HG03460 (cell line): ENCODE measurements at regions not wholly inside any gene's neighbourhood (a gene's known extent, or its start where the extent isn't known, plus 50 kb on each side); places are given as distances from the start of the nearest gene placed in this dataset.
"Not testable (repeated sequence)": the region's sequence is repeated elsewhere in the genome, so short reads cannot be mapped to it uniquely, and the experiment has no call there.

Experiments used
- ATAC-seq: cut with Tn5 transposase; IDR thresholded peaks from one replicate; pipeline ENCODE4 v1.9.1; 2021; ENCODE audit not compliant: unreplicated experiment

GRCh38 chr7:92976931-92977330, 140.6 kb upstream of the CDK6 start:
- no peak for ATAC-seq

DNA sequence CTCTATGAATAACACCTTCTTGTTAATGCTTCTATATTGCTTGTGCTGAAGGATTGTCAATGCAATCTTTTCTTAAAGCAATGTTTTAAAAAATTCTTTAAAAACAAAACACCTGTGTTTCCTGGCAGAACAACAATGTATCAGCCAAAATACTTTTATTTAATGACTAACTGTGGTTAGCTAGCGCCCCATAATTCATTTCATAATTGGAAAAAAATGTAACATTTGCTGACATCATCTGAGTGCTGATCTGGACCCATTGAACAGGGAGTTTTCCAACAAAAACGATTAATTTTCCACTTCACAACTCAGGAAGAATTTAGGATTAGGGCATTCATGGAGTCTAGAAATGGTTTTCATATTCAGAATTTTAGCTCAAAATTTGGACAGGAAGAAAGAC, 137.6 kb upstream of the CDK6 start:
- no peak for ATAC-seq

DNA sequence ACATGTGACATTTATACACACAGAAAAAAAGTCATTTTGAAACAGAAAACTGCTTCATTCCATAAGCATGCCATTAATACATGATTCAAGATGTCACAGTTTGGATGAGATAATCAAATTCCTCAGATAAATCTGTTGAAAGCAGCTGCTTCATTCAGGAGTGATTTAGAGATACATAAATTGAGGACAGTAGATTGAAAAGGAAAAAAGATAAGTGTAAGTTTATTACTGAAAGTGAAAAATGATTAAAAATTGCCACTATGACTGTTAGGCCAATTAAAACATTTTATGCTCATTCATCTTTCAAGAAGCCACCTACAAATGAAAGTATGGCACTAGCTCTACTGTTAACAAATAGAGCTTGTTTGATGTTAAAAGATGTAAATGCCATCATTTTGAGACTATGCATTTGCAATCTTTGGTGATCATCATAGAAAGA, 136.9 kb upstream of the CDK6 start:
- no peak for ATAC-seq

DNA sequence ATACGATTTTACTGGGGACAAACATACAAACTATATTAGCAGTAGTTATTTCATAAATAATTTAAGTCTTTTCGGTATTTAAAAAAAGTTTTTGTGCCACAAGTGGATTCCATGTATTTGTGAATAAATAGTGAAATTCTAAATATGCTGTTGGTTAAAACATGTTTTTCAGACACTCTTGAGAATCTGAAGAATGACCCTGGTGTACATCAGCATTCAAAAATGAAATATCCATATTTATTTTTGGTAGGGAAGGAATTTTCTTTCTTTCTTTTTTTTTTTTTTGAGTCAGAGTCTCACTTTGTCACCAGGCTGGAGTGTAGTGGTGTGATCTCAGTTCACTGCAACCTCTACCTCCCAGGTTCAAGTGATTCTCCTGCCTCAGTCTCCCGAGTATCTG, 136.1 kb upstream of the CDK6 start:
- ATAC-seq, result no peak

- ATAC-seq, result no peak
Measured at GRCh38 chr7:92969061-92969460, 132.7 kb upstream of the CDK6 start.

DNA sequence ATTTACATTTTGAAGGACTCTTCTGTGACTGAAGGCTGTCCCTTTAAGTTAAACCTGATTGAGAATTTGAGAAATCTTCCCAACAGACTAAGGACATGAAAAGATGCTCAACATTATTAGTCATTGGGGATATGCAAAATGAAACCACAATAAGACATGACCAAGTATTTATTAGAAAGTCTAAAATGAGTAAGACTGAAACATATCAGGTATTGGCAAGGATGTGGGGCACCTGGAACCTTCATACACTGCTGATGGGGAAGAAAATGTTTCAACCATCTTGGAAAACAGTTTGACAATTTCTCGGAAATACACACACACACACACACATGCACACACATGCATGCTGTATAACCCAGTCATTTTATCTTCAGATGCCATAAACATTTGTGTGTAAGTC, 132.1 kb upstream of the CDK6 start:
- no peak for ATAC-seq

DNA sequence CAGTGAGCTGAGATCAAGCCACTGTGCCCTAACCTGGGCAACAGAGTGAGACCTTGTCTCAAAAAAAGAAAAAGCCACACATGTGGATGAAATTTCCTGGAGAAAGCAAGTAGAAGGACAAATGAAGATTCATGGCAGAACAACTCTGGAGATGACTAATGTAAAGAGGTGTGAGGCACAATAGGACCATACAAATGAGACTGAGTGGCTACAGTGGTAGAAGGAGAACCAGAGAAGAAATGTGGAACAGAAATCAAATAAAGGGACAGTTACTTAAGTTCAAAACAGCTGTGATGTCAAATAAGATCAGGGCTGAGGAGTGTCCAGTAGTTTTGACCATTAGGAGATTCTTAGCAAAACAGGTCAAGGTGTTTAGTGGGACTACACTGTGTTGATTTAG, 130.9 kb upstream of the CDK6 start:
- ATAC-seq, result no peak

- ATAC-seq, result no peak
Measured at GRCh38 chr7:92964141-92964540, 127.8 kb upstream of the CDK6 start.

- ATAC-seq, result no peak
Measured at GRCh38 chr7:92963566-92963965, 127.2 kb upstream of the CDK6 start.

DNA sequence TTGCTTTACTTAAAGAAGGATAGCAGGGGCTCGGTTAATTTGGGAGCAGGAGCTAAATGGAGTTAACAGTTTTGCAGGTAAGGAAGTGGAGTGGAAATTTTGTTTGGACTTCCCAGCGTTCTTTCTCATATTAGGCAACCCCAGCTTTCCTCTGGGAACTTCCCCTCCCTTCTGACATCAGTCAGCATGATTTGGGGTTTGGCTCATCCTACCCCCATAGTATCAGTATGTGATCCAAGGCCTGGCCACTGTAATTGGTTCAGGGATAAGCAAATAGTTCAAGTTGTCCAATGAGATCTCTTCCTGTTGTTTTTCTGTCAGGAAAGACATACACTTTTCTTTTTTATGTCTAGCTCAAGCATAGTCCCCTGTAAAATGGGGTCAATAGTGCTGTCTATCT, 125.6 kb upstream of the CDK6 start:
- ATAC-seq, result no peak

GRCh38 chr7:92956575-92956974, 120.2 kb upstream of the CDK6 start:
- no peak for ATAC-seq

GRCh38 chr7:92955081-92955480, 118.7 kb upstream of the CDK6 start:
- ATAC-seq, result no peak

DNA sequence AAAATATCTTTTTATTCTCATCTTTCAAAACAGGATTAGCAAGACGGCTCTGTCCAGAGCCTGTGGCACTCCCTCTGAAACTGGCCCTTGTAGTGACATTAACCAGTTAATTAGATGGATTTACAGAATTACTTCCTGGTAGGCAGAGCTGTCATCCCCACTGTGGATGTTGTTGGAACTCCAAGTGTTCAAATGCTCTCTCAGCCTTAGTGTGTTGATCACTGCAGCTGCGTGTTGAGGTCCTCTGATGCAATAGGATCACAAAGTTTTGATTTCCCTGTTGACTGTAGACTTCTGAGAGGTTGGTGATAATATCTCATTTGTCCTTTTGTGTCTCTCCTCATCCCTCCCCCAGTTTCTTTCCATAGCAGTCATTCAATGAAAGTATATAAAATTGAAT, 117.3 kb upstream of the CDK6 start:
- no peak for ATAC-seq

- ATAC-seq, result no peak
Measured at GRCh38 chr7:92949748-92950147, 113.4 kb upstream of the CDK6 start.

GRCh38 chr7:92945840-92946239, 109.5 kb upstream of the CDK6 start:
- no peak for ATAC-seq

DNA sequence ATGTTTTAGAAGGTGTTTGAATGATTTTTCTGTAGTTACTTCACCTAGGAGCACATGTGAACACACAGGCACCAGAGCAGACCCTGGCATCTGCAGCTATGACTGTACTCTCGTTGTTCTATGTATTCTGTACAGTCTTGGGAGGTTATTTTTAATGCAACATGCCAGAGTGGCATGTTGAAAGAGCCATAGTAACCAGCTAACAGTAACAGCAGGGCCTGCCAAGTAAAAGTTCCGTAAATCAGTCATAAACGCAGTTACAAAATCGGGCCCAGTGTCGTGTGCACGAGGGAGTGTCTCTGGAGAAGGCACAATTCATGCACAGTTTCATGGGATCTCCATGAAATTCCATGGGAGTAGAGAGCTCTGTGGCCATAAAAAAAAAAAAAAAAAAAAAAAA, 108.3 kb upstream of the CDK6 start:
- no peak for ATAC-seq

GRCh38 chr7:92942706-92943105, 106.3 kb upstream of the CDK6 start:
- not testable (repeated sequence) for ATAC-seq

GRCh38 chr7:92939666-92940360, 103.4 kb upstream of the CDK6 start:
- no peak for ATAC-seq

GRCh38 chr7:92934096-92934495, 97.7 kb upstream of the CDK6 start:
- no peak for ATAC-seq

DNA sequence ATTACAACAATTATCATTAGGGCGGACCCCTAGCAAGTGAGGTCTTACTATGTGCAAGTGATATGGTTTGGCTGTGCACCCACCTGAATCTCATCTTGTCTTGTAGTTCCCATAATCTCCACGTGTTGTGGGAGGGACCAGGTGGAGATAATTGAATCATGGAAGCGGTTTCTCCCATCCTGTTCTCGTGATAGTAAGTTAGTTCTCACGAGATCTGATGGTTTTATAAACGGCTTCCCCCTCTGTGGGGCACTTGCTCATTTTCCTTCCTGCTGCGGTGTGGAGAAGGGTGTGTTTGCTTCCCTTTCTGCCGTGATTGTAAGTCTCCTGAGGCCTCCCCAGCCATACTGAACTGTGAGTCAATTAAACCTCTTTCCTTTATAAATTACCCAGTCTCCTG, 96.1 kb upstream of the CDK6 start:
- ATAC-seq, result no peak

DNA sequence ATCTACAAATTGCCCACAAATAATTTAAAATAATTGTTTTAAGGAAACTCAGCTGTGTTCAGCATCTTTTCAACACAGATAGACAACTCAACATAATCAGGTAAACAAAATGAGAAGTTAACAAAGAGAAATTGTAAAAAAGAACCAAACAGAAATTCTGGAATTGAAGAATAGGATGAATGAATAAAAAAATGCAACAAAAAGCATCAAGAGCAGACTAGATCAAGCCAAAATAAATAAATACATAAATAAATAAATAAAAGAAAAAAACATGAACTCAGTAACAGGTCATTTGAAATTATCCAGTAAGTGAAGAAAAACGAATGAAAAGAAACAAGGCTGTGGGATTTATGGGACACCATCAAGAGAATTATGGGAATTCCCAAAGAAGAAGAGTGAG, 94.0 kb upstream of the CDK6 start:
- ATAC-seq, result no peak

- ATAC-seq, result no peak
Measured at GRCh38 chr7:92926697-92927044, 90.3 kb upstream of the CDK6 start.

- ATAC-seq, result no peak
Measured at GRCh38 chr7:92925876-92926696, 89.7 kb upstream of the CDK6 start.
